IPS DF 6.9 (cell line): ENCODE measurements at regions not wholly inside any gene's neighbourhood (a gene's known extent, or its start where the extent isn't known, plus 50 kb on each side); places are given as distances from the start of the nearest gene placed in this dataset.

Experiments used
- DNase-seq: peaks from one replicate; pipeline ENCODE4 v3.0.0-alpha.2; 2013; ENCODE audit warnings: low read depth, low spot score
- H3K27ac ChIP-seq: one replicate; pipeline ENCODE4 v1.5.1; 2013; ENCODE audit warnings: low read length, control low read depth
- H3K27me3 ChIP-seq: 2 replicates; pipeline ENCODE4 v1.6.1; 2013; ENCODE audit warnings: mild to moderate bottlenecking, low read length; ENCODE audit not compliant: control insufficient read depth, insufficient read depth
- H3K36me3 ChIP-seq: 2 replicates; pipeline ENCODE4 v1.6.1; 2013; ENCODE audit warnings: low read length; ENCODE audit not compliant: control insufficient read depth, insufficient read depth
- H3K4me1 ChIP-seq: 2 replicates; pipeline ENCODE4 v1.6.1; 2013; ENCODE audit warnings: low read length; ENCODE audit not compliant: control insufficient read depth, insufficient read depth
- H3K4me3 ChIP-seq: 2 replicates; pipeline ENCODE4 v1.5.1; 2013; ENCODE audit warnings: mild to moderate bottlenecking, low read length
- H3K9me3 ChIP-seq: 2 replicates; pipeline ENCODE4 v1.6.1; 2013; ENCODE audit warnings: low read length, inconsistent platforms; ENCODE audit not compliant: control insufficient read depth, insufficient read depth
- WGBS: extraction: QIAGEN DNeasy Blood & Tissue Kit; methylation state at CpG from one replicate; pipeline ENCODE4 v1.1.7; 2013; ENCODE audit warnings: mixed read lengths, missing lambda C conversion rate; ENCODE audit not compliant: insufficient read length, insufficient coverage; 5-methylcytosine and 5-hydroxymethylcytosine counted together

DNA sequence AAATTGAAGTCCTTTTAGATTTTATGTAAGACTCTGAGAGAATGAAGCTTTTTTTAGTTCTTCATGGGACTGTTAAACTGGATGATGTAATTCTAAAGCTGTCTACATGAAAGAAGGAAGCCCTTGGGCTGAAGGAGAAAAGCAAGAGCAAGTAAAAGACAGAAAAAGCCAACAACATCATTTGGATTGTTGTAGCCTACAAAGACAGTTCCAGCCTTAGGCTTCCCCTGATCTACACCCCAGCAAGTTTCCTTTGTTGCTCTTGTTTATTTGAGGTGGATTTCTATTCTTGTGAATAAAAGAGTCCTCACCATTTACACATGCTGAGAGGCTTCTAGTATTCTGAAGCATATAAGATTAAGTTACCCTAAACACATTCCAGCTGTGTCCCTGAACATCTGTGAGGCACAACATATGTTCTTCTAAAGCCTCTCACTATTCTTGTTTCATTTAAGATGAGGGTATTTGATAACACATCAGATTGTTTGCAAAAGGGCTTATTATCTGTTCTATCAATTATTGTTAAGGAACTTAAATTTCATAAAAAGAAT lies 377.8 kb downstream of the LNPK start:
- no peak for DNase-seq
- Histone ChIP-seq H3K27me3 (no peaks in the 10 kb centered on the region), H3K9me3 (no peaks in the 10 kb centered on the region), H3K36me3 (no peaks in the 10 kb centered on the region), H3K4me3 (no peak overlapping the region), H3K27ac (no peak overlapping the region), H3K4me1 (no peaks in the 10 kb centered on the region)

DNA sequence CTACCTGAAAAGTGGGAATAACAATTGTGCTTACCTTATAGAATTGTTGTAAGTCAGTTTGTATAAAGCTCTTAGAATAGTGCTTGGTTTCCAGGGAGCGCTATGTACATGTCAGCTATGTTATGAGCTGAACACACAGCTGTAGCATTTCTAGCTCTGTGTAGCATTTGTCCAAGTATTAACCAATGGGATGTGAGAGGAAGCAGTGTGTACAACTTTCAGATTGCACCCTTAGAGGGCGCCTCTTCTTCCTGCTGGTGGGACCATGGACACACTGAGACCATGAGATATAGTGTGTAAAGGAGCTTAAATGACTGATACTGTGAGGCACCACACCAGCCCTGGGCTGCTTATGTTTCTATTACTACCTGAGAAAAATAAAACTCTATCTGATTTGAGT lies 380.2 kb downstream of the LNPK start:
- H3K27ac ChIP-seq = no peak overlapping the region
- no peaks in the 10 kb centered on the region for H3K36me3 ChIP-seq
- no CpG with 5 or more reads among the region's 2 CpGs for WGBS
- no peak for DNase-seq
- H3K27me3 ChIP-seq = no peaks in the 10 kb centered on the region
- no peaks in the 10 kb centered on the region for H3K9me3 ChIP-seq
- H3K4me3 ChIP-seq = no peak overlapping the region
- no peaks in the 10 kb centered on the region for H3K4me1 ChIP-seq

DNA sequence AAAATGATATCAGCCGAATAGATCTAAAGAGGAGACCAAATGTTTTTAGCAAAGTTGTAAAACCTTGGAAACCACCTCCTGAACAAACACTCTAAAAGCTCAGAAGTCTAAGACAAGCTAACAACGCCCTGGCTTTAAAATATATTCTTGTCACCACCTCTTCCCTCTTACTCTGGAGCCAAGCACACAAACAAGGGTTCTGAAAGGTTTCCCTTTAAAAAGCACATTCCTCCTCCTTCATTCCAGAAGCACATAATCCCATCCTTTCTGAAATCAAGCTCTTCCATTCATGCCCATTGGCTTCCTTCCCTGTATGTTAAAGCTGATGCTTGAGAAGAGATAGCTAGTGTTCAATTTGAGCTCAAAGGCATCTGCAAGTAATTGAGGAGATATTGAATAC lies 382.0 kb downstream of the LNPK start:
- DNase-seq = no peak
- WGBS = no CpG with 5 or more reads among the region's 2 CpGs
- H3K4me1 ChIP-seq = no peaks in the 10 kb centered on the region

DNA sequence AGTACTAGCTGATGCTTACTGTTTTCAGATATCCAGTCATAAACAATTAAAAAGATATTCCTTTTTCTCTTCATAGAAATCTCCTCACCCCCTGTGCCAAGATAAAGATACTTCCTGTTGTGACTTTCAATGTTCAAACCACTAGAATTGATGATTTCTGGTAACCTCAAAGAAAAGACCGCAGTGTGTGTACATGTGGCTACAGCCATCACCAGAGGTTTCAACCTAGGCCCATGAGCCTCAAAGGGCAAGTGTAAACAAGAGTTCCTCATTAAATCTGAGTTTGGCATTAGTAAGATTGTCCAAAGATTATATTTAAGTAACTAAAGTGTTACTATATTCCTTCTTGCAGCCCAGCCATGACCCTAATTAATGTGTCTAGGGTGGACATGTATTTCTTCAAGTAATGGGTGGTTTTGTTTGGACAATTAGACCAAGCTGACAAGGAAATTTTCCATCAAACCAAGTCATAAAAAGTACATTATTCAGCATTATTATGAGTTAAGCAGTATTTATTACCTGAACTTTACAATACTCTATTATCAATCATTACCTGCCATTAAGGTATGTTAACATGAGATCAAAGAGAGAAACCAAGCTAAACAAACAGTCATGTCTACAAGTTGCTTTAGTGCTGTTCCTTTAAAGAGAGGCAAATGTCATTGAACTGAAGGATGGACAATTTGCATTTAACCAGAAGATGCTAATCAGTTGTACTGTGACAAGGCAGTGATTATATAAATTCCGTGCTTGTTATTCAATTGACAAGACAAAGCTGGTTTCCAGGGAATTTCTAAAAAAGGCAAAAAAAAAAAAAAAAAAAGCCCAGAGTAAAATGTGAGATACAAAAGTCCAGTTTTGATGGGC lies 382.7 kb downstream of the LNPK start:
- H3K9me3 ChIP-seq = no peaks in the 10 kb centered on the region
- H3K27ac ChIP-seq = no peak overlapping the region
- H3K36me3 ChIP-seq = no peaks in the 10 kb centered on the region
- no peak for DNase-seq
- H3K4me3 ChIP-seq = no peak overlapping the region
- no CpG with 5 or more reads among the region's 2 CpGs for WGBS
- H3K27me3 ChIP-seq = no peaks in the 10 kb centered on the region
- no peaks in the 10 kb centered on the region for H3K4me1 ChIP-seq

More for the DNA sequence above, 382.0 kb downstream of the LNPK start:
- Histone ChIP-seq H3K27me3 (no peaks in the 10 kb centered on the region), H3K36me3 (no peaks in the 10 kb centered on the region), H3K4me3 (no peak overlapping the region), H3K9me3 (no peaks in the 10 kb centered on the region), H3K27ac (no peak overlapping the region)

DNA sequence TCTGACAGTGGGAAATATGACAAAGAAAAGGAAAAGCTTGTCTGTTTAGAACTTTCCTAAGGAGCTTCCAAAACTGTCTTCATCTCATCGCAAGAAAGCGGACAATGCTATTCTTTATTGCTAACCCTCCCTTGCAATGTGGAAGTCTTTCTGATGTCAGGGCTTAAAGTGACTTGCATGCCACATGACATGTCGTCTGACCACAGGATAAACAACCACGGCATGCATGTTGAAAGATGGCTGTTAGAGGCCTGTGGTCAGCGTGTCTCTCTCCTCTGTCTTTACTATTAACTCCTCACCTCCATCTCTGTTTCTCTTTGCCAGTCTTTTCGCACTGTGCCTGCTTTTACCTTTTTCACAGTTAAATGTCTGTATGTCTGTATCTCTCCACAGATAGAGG lies 389.8 kb downstream of the LNPK start:
- Histone ChIP-seq H3K9me3 (no peaks in the 10 kb centered on the region), H3K36me3 (no peaks in the 10 kb centered on the region), H3K27ac (no peak overlapping the region), H3K27me3 (no peaks in the 10 kb centered on the region), H3K4me1 (no peaks in the 10 kb centered on the region), H3K4me3 (no peak overlapping the region)
- no peak for DNase-seq
- WGBS = no CpG with 5 or more reads among the region's 6 CpGs

DNA sequence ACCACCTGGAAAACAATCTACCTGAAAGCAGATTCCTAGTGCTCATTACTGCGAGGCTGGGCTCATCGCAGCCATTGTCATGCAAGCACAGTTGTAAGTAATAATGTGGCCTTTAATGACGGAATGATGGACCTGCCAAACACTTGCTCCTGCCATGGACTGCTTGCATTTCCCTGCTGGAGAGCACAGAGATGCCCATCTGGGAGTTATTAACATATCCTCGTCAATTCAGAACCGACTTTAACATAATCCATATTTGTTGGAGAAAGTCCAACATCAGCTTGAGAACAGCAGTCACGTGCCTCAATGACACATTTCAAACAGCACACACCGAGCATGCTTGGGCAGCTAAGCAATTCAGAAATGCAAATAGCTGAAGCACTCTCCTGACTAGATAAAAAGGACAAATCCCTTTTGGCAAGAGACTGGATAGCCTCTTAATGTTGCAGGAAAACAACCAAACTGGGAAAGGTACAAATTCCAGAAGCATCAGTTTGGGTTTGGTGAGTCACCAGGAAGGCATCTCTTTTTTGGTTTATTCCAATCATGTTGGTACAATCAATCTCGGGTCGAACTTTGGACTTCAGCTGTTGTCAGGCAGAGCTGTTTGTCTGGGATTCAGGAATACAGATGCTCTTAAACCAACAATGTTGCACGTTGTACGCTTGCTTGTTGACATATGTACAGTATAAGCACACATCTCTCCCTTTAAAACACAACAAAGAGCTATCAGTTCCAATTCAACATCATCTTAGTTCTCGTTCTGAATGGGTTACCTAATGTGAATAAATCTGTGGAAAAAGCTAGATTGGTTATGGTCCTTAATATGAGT lies 395.8 kb downstream of the LNPK start:
- Histone ChIP-seq H3K9me3 (no peaks in the 10 kb centered on the region), H3K4me3 (no peak overlapping the region), H3K27ac (no peak overlapping the region), H3K4me1 (no peaks in the 10 kb centered on the region; the same call in 1 of the 2 replicates), H3K27me3 (no peaks in the 10 kb centered on the region), H3K36me3 (no peaks in the 10 kb centered on the region)
- whole genome bisulfite sequencing = no CpG with 5 or more reads among the region's 12 CpGs
- DNase-seq = no peak

DNA sequence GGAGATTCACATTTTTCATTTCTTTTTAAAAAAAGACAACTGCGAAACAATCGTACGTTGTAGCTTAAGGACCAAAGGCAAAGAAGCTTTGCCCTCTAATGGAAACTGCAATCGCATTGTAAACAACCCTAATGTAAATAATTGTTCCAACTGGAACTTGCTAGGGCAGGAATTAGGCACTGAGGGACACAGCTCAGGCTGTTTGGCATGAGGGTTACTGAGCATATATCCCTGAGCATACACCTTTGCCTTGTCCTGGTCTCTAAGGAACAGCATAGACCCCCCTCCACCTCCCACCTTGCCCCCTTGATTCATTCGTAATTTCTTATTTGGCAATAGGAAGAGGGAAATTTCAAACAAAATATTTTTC lies 396.4 kb downstream of the LNPK start:
- Histone ChIP-seq H3K9me3 (no peaks in the 10 kb centered on the region), H3K4me1 (no peaks in the 10 kb centered on the region; the same call in 1 of the 2 replicates), H3K27ac (no peak overlapping the region), H3K4me3 (no peak overlapping the region), H3K36me3 (no peaks in the 10 kb centered on the region), H3K27me3 (no peaks in the 10 kb centered on the region)
- WGBS = no CpG with 5 or more reads among the region's 5 CpGs
- DNase-seq = no peak

DNA sequence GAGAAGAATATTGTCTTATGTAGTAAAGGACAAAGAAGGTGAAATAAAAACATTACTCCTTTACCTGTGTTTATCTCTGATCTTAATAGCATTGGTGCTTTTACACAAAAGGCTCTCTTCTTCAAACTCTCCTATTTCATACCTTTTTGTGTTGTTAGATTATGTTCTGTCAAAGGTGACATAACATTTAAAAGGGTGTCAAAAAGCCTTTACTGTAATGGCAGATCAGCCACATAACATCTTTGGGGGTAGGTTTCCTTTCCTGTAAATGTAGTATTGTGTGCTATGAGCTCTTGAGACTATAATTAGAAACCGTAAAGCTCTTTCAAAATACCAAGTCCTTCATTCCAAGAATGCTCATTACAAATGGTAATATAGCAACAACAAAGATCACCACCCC lies 400.1 kb downstream of the LNPK start:
- Histone ChIP-seq H3K27me3 (no peaks in the 10 kb centered on the region), H3K9me3 (no peaks in the 10 kb centered on the region), H3K4me1 (no peaks in the 10 kb centered on the region; the same call in 1 of the 2 replicates), H3K27ac (no peak overlapping the region), H3K36me3 (no peaks in the 10 kb centered on the region), H3K4me3 (no peak overlapping the region)
- no peak for DNase-seq
- WGBS = no CpG with 5 or more reads among the region's 1 CpG

DNA sequence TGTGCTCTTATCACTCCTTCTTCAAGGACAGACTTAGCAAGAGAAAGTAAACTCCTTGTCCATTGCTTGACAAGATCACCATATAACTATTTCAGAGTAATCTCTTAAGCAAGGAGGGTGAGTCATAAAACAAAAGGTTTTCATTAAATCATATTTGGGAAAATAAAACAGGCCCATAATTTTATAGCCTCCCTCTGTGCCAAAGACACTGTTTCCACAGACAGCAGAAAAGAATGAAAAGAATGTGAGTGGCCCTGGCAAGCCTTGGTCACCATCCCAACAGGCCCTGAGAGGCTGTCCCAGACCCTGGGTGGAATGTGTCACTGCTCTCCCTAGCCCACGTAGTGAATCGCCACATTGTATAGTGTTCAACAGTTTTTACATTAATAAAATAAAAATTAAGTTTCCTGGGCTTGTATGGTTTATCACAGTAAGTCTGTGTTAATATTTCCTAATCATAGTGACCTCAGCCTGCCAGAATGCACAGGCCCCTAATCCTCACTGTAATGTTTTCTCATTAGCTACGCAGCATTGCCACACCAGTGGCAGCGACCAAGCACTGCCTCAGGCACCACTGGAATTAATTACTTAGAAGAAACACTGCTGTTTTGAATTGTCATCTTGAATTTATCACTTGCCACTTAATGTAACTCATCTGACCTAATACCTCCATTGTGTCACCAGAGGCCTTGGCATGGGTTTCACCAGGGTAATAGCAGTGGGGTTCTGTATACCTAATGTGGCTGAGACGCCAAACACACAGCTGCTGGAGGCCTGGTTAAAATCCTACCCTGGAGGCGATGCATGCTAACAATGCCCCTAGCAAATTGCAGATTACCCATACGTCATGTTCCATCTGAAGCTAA lies 401.9 kb downstream of the LNPK start:
- no peak overlapping the region for H3K27ac ChIP-seq
- H3K4me3 ChIP-seq = no peak overlapping the region
- no peaks in the 10 kb centered on the region for H3K9me3 ChIP-seq
- H3K27me3 ChIP-seq = no peaks in the 10 kb centered on the region
- no peak for DNase-seq
- no peaks in the 10 kb centered on the region for H3K4me1 ChIP-seq
- no peaks in the 10 kb centered on the region for H3K36me3 ChIP-seq
- WGBS = no CpG with 5 or more reads among the region's 7 CpGs

DNA sequence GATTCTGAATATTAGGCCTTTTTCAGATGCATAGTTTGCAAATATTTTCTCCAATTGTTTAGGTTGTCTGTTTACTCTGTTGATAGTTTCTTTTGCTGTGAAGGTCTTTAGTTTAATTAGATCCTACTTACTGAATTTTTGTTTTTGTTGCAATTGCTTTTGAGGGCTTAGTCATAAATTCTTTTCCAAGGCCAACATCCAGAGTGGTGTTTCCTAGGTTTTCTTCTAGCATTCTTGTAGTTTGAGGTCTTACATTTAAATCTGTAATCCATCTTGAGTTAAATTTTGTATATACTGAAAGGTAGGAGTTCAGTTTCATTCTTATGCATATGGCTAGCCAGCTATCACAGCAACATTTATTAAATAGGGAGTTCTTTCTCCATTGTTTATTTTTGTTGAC lies 404.8 kb downstream of the LNPK start:
- Histone ChIP-seq H3K36me3 (no peaks in the 10 kb centered on the region), H3K27ac (no peak overlapping the region), H3K4me1 (no peaks in the 10 kb centered on the region), H3K4me3 (no peak overlapping the region), H3K9me3 (no peaks in the 10 kb centered on the region), H3K27me3 (no peaks in the 10 kb centered on the region)
- DNase-seq = no peak
